GM12878 (cell line): ENCODE measurements at regions not wholly inside any gene's neighbourhood (a gene's known extent, or its start where the extent isn't known, plus 50 kb on each side); places are given as distances from the start of the nearest gene placed in this dataset.

Experiments used
- ATAC-seq: fragments of 200-7000 bp; cut with Tn5 transposase; 3 replicates; pipeline ENCODE4 v1.9.1; 2020; ENCODE audit warnings: mild to moderate bottlenecking, moderate library complexity
- BruUV-seq: library from RNA; stranded (reverse); fragments of 400-500 nt; replicated peaks from 2 replicates; lab custom pipeline; 2021; lab: Mats Ljungman, UMichigan
- CTCF ChIA-PET: fragments of 300-600 bp; sonication (Branson Sonifier 250); formaldehyde crosslinking; extraction: SDS; loops from one replicate; lab custom pipeline; 2021; ENCODE audit warnings: inconsistent platforms; lab: Yijun Ruan, JAX
- POLR2A ChIA-PET: fragments of 350-600 bp; formaldehyde crosslinking; extraction: SDS; loops from one replicate; lab custom pipeline; 2021; ENCODE audit warnings: inconsistent platforms; lab: Charles Lee
- RAD21 ChIA-PET: fragments of 300-600 bp; sonication (Branson Sonifier 250); formaldehyde crosslinking; loops from one replicate; lab custom pipeline; 2023; ENCODE audit warnings: antibody characterized with exemption; ENCODE audit not compliant: unreplicated experiment; lab: Charles Lee
- SMC1A ChIA-PET: fragments of 300-600 bp; sonication (Branson Sonifier 250); formaldehyde crosslinking; loops from one replicate; lab custom pipeline; 2023; ENCODE audit not compliant: unreplicated experiment, uncharacterized antibody; lab: Charles Lee
- DNase-seq: peaks from one replicate; pipeline ENCODE4 v3.0.0-alpha.2; 2011; ENCODE audit warnings: low read depth, low spot score
- FAIRE-seq: peaks from 3 replicates; lab custom pipeline; 2011; peaks lifted over from hg19 to GRCh38; lab: Jason Lieb, UNC
- H2AFZ ChIP-seq: 2 replicates; pipeline ENCODE4 v1.6.0; 2011; ENCODE audit warnings: low read depth, low read length, control low read depth; ENCODE audit not compliant: control insufficient read depth
- H3K27ac ChIP-seq: 2 replicates; pipeline ENCODE4 v1.5.1; 2011; ENCODE audit warnings: control low read depth; ENCODE audit not compliant: control insufficient read depth, insufficient read depth
- H3K27me3 ChIP-seq, 2 experiments: replicated peaks in 1 of 2; 2 replicates each; pipeline versions ENCODE4 v1.6.0 to v1.6.1; 2011; ENCODE audit warnings: low read length in 1 of 2; ENCODE audit not compliant: control insufficient read depth in 2 of 2, insufficient read depth in 2 of 2
- H3K36me3 ChIP-seq, 2 experiments: 2 replicates each; pipeline ENCODE4 v1.5.1; 2011; ENCODE audit warnings: low read length in 1 of 2; ENCODE audit not compliant: control insufficient read depth in 2 of 2, insufficient read depth in 2 of 2
- H3K4me1 ChIP-seq: 2 replicates; pipeline ENCODE4 v1.6.1; 2011; ENCODE audit warnings: mild to moderate bottlenecking, low read length, moderate library complexity, mixed read lengths; ENCODE audit not compliant: control insufficient read depth, insufficient read depth
- H3K4me2 ChIP-seq: 2 replicates; pipeline ENCODE4 v1.6.0; 2011; ENCODE audit warnings: control low read depth; ENCODE audit not compliant: control insufficient read depth, insufficient read depth
- H3K4me3 ChIP-seq: fragments of 200-600 bp; sonication (generic); 2 replicates; pipeline ENCODE4 v1.5.1; 2016
- H3K79me2 ChIP-seq: 2 replicates; pipeline ENCODE4 v1.6.0; 2011; ENCODE audit warnings: low read length; ENCODE audit not compliant: control insufficient read depth, insufficient read depth
- H3K9ac ChIP-seq: 2 replicates; pipeline ENCODE4 v1.8.0; 2011; ENCODE audit warnings: low read length, control low read depth, mixed read lengths; ENCODE audit not compliant: control insufficient read depth, insufficient read depth
- H3K9me3 ChIP-seq: replicated peaks from 3 replicates; pipeline ENCODE4 v1.5.1; 2011; ENCODE audit warnings: mild to moderate bottlenecking, low read length; ENCODE audit not compliant: control insufficient read depth, insufficient read depth
- H4K20me1 ChIP-seq: 2 replicates; pipeline ENCODE4 v1.6.0; 2011; ENCODE audit not compliant: control insufficient read depth, insufficient read depth
- CBFB ChIP-seq: IDR thresholded peaks from 2 replicates; pipeline ENCODE4 v1.6.1; 2016; ENCODE audit warnings: antibody characterized with exemption, low read depth
- NFXL1 ChIP-seq: fragments of 450-650 bp; IDR thresholded peaks from 2 replicates; pipeline ENCODE4 v1.6.1; 2017; ENCODE audit warnings: antibody characterized with exemption, mild to moderate bottlenecking, borderline replicate concordance
- SPI1 ChIP-seq: IDR thresholded peaks from 2 replicates; pipeline ENCODE4 v1.6.1; 2011; ENCODE audit warnings: low read depth, mild to moderate bottlenecking, low read length, moderate library complexity, borderline replicate concordance; ENCODE audit not compliant: insufficient read depth
- ZSCAN29 ChIP-seq: fragments of 450-650 bp; IDR thresholded peaks from 2 replicates; pipeline ENCODE4 v1.6.1; 2017; ENCODE audit warnings: mild to moderate bottlenecking, moderate library complexity
- WGBS: methylation state at CpG from one replicate; pipeline ENCODE4 v1.1.6; 2016; ENCODE audit warnings: low lambda C conversion rate; ENCODE audit not compliant: insufficient replicate concordance, insufficient coverage; ENCODE audit errors: missing lambda C conversion rate; 5-methylcytosine and 5-hydroxymethylcytosine counted together
- in situ Hi-C: fragments of 300-500 bp; cut with MboI; formaldehyde crosslinking; loops from 9 replicates; pipeline ENCODE4 v1.14.3; 2018; ENCODE audit warnings: mixed read lengths
- intact Hi-C: fragments of 100-400 bp; cut with micrococcal nuclease; formaldehyde crosslinking; loops from one replicate; pipeline ENCODE4 v1.14.2; 2022; ENCODE audit not compliant: unreplicated experiment
- TF ChIP-seq, protein P1 (sequence below): IDR thresholded peaks from 2 replicates; pipeline ENCODE4 v1.6.1; 2011; ENCODE audit warnings: borderline replicate concordance, low read depth, mild to moderate bottlenecking, moderate library complexity, low read length; ENCODE audit not compliant: insufficient read depth, poor library complexity, severe bottlenecking
- TF ChIP-seq, protein P2 (sequence below): fragments of 450-650 bp; conservative IDR thresholded peaks from 2 replicates; pipeline ENCODE4 v1.6.1; 2017; ENCODE audit warnings: mild to moderate bottlenecking, moderate library complexity

DNA sequence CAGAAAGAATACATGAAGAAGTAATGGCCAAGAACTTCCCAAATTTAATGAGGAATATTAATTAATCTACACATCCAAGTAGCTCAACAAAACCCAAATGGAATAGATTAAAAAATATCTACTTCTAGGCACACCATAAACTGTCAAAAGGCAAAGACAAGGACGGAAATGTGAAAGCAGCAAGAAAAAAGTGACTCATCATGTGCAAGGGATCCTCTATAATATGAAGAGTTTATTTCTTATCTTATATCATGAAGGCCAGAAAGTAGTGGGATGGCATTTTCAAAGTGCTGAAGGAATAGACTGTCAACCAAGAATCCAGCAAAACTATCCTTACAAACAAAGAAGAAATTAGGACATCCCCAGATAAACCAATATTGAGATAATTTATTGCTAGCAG lies 73.9 kb upstream of the PRICKLE2 start:
- TF ChIP-seq, protein P1, sequence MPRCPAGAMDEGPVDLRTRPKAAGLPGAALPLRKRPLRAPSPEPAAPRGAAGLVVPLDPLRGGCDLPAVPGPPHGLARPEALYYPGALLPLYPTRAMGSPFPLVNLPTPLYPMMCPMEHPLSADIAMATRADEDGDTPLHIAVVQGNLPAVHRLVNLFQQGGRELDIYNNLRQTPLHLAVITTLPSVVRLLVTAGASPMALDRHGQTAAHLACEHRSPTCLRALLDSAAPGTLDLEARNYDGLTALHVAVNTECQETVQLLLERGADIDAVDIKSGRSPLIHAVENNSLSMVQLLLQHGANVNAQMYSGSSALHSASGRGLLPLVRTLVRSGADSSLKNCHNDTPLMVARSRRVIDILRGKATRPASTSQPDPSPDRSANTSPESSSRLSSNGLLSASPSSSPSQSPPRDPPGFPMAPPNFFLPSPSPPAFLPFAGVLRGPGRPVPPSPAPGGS: no peak
- 0 out of 2 replicates have a peak, but pooled peaks have one; percentile 4 for TF ChIP-seq NFXL1
- TF ChIP-seq ZSCAN29: no peak
- TF ChIP-seq, protein P2, sequence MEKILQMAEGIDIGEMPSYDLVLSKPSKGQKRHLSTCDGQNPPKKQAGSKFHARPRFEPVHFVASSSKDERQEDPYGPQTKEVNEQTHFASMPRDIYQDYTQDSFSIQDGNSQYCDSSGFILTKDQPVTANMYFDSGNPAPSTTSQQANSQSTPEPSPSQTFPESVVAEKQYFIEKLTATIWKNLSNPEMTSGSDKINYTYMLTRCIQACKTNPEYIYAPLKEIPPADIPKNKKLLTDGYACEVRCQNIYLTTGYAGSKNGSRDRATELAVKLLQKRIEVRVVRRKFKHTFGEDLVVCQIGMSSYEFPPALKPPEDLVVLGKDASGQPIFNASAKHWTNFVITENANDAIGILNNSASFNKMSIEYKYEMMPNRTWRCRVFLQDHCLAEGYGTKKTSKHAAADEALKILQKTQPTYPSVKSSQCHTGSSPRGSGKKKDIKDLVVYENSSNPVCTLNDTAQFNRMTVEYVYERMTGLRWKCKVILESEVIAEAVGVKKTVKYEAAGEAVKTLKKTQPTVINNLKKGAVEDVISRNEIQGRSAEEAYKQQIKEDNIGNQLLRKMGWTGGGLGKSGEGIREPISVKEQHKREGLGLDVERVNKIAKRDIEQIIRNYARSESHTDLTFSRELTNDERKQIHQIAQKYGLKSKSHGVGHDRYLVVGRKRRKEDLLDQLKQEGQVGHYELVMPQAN: no peak
- no peak for TF ChIP-seq CBFB
- TF ChIP-seq SPI1: no peak
- WGBS: 0% methylated on average over 1 of the region's 1 CpG
- Histone ChIP-seq H3K79me2 (no peaks in the 10 kb centered on the region), H3K9ac (no peak overlapping the region), H4K20me1 (no peaks in the 10 kb centered on the region), H3K4me2 (no peak overlapping the region), H3K36me3 (no peaks in the 10 kb centered on the region), H3K4me1 (no peaks in the 10 kb centered on the region), H3K9me3 (no peaks in the 10 kb centered on the region), H3K27me3 (no peaks in the 10 kb centered on the region), H3K27ac (no peak overlapping the region), H3K4me3 (no peak overlapping the region), H2AFZ (no peak overlapping the region)
- ChIA-PET POLR2A (interaction anchor here (1.7 kb wide), 1 partner anchor 9 kb away, joined by 7 read pairs; no protein-coding TSS in a partner anchor), SMC1A (no interaction called here), CTCF (interaction anchor here (0.6 to 1.0 kb wide), 2 partner anchors 10 to 45 kb away, joined by 3 read pairs; no protein-coding TSS in a partner anchor), RAD21 (no interaction called here)
- FAIRE-seq (no peak), ATAC-seq (no peak), DNase-seq (no peak)
- intact Hi-C loops: no loop called here
- BruUV-seq: no TSS peak
- in situ Hi-C loops: no loop called here
